ENCODE measurements at regions not wholly inside any gene's neighbourhood (a gene's known extent, or its start where the extent isn't known, plus 50 kb on each side); places are given as distances from the start of the nearest gene placed in this dataset.

GRCh38 chr12:39697108-39697507, 77.5 kb upstream of the ABCD2 start:
- TF ChIP-seq MCM3 (IDR thresholded peaks at IDR 0.05) (no peak), EP300 (IDR thresholded peaks at IDR 0.05; ENCODE audit: low read length) (no peak), BACH1 (tag; IDR thresholded peaks at IDR 0.05) (no peak), CCAR2 (IDR thresholded peaks at IDR 0.05; ENCODE audit: low read depth, low read length) (no peak), RBM25 (IDR thresholded peaks at IDR 0.05; ENCODE audit: low read depth, low read length, severe bottlenecking) (no peak), TCF15 (CRISPR knock-in tag; IDR thresholded peaks at IDR 0.05) (no peak), EZH2 (IDR thresholded peaks at IDR 0.05; ENCODE audit: borderline replicate concordance, low read depth, low read length) (no peak), STAT6 (CRISPR knock-in tag; IDR thresholded peaks at IDR 0.05) (no peak), MYC (IDR thresholded peaks at IDR 0.05; ENCODE audit: low read depth, low read length) (no peak), MYC (CRISPR knock-in tag; IDR thresholded peaks at IDR 0.05; ENCODE audit: borderline replicate concordance, low read depth) (no peak), KDM1A (IDR thresholded peaks at IDR 0.05) (no peak)

Measured in K562 (cell line).